ENCODE measurements at regions not wholly inside any gene's neighbourhood (a gene's known extent, or its start where the extent isn't known, plus 50 kb on each side); places are given as distances from the start of the nearest gene placed in this dataset.
"Not testable (repeated sequence)": the region's sequence is repeated elsewhere in the genome, so short reads cannot be mapped to it uniquely, and the experiment has no call there.

GRCh38 chr7:14092331-14092730 lies 102.9 kb upstream of the ETV1 start:
- DNase-seq (ENCODE audit: low spot score) = no peak

DNA sequence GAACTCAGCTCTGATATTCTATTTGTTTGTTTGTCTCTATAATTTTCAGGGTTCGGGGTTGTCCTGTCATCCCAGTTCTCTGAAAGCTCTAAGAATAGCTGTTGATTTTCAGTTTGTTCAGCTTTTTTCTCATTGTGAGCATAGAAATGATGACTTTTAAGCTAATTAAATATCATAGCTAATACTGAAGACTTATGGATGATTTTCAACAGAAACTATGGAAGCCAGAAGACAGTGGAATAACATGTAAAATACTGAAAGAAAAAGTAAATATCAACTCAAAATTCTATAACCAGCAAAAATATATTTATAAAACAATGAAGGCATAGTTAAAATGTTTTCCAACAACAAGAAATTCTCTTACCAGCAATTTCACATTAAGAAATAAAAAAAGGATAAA lies 96.4 kb upstream of the ETV1 start:
- no peak for DNase-seq (ENCODE audit: low spot score)

DNA sequence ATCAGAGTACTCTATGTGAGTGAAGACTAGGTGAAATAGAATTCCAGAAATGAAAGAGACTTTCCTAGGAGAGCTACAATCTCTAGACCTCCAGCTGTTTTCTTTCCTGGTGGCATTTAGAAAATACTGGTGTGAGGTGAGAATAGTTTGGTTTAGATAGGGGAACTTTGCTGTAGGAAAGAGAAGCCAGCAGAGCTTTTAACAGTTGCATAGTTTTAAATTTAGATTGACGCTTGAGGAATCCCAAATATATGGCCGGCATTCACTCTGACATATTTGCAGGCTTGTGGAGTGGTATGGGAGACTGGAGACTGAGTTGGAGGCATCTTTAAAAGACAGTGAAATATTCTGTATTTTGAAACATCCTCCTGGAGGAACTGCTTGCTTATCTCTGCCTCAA lies 94.3 kb upstream of the ETV1 start:
- DNase-seq (ENCODE audit: low spot score) = no peak

DNA sequence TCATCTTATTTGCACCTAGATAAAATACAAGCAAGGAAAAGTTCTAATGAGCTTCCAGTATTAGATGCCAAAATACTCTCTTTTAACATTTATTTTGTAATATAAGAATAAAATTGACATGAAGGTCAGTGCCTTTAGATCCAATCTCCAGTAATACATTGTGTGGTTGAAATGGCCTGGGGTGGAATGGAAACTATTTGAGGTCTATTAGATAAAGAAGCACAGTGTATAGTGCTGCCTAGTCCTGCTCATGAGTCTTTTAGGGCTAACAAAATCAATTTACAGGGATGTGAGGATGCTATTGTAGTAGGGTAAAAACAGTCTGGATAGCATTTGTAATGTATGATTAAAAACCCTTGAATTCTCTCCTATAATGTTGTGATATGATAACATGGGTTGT lies 84.5 kb upstream of the ETV1 start:
- DNase-seq (ENCODE audit: low spot score) = no peak

- no peak for DNase-seq (ENCODE audit: low spot score)
Measured at GRCh38 chr7:14073543-14073942, 84.1 kb upstream of the ETV1 start.

- no peak for DNase-seq (ENCODE audit: low spot score)
Measured at GRCh38 chr7:14071045-14071444, 81.6 kb upstream of the ETV1 start.

- DNase-seq (ENCODE audit: low spot score) = no peak
Measured at GRCh38 chr7:14069961-14070360, 80.5 kb upstream of the ETV1 start.

- DNase-seq (ENCODE audit: low spot score) = not testable (repeated sequence)
Measured at GRCh38 chr7:14066783-14067182, 77.3 kb upstream of the ETV1 start.

- DNase-seq (ENCODE audit: low spot score) = no peak
Measured at GRCh38 chr7:14065286-14065685, 75.8 kb upstream of the ETV1 start.

- no peak for DNase-seq (ENCODE audit: low spot score)
Measured at GRCh38 chr7:14055813-14056212, 66.3 kb upstream of the ETV1 start.

GRCh38 chr7:14054125-14054524 lies 64.7 kb upstream of the ETV1 start:
- DNase-seq (ENCODE audit: low spot score) = no peak

GRCh38 chr7:14048889-14049288 lies 59.4 kb upstream of the ETV1 start:
- no peak for DNase-seq (ENCODE audit: low spot score)

DNA sequence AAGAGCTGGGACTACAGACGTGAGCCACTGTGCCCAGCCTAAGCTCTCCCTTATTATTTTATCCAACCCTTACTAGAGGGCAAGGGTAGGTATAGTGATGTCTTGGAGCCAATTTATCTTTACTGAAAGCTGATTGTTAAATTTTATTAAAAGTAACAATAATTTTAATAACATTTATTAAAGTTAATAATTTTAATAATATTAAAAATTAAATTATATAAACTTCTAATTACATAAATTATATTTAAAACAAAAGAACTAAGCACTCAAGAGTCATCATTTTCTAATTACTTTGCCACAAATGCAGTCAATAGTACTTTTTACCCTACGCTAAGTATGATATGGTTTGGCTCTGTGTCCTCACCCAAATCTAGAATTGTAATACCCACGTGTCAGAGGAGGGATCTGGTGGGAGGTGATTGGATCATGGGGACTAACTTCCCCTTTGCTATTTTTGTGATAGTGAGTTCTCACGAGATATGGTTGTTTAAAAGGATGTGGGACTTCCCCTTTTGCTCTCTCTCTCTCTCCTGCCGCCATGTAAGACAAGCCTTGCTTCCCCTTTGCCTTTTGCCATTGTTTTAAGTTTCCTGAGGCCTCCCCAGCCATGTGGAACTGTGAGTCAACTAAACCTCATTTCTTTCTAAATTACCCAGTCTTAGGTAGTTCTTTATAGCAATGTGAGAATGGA lies 58.4 kb upstream of the ETV1 start:
- peak; percentile 61 for DNase-seq (ENCODE audit: low spot score)

GRCh38 chr7:14045651-14046050 lies 56.2 kb upstream of the ETV1 start:
- DNase-seq (ENCODE audit: low spot score) = no peak

- no peak for DNase-seq (ENCODE audit: low spot score)
Measured at GRCh38 chr7:14040528-14040927, 51.1 kb upstream of the ETV1 start.

Data from NAMALWA (cell line).